ENCODE measurements at regions not wholly inside any gene's neighbourhood (a gene's known extent, or its start where the extent isn't known, plus 50 kb on each side); places are given as distances from the start of the nearest gene placed in this dataset.

DNA sequence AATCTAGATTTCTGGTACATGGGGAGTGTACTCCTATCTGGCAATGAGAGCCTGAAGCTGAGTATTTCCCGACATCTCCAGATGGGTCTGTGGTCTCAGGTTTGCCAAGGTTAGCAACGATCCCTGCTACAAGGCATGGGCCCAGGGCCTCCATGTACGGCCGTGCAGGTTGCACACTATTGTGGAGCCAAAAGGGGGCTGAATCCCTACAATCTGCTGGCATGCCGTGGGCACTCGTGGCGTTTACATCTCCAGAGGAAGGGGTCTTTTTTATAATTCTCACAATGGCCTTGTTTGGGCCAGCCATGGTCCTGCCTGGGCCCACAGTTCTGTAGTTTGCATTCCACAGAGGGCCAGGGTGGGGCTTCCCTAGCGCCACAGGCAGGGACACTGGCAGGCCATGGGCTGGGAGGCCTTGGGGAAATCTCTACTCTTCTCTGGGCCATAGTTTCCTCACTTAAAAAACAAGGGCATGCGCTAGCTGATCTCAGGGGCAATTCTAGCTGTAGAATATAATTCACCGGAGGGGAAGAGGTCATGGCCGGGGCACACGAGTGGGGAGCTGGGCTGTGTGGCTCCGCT is 68.9 kb upstream of the TLE3 start:
- TF ChIP-seq POLR2A (IDR thresholded peaks at IDR 0.05; ENCODE audit: low read depth, low read length), result no peak
- TF ChIP-seq TAF1 (IDR thresholded peaks at IDR 0.05; ENCODE audit: low read depth, low read length), result no peak
- TF ChIP-seq PAX5 (IDR thresholded peaks at IDR 0.05; ENCODE audit: insufficient read depth, low read length, severe bottlenecking), result no peak
- TF ChIP-seq POLR2AphosphoS5 (IDR thresholded peaks at IDR 0.05; ENCODE audit: low read depth, low read length), result no peak
- no peak for TF ChIP-seq SPI1 (IDR thresholded peaks at IDR 0.05; ENCODE audit: low read depth, low read length)
- TF ChIP-seq POU2F2 (IDR thresholded peaks at IDR 0.05; ENCODE audit: low read depth, low read length), result no peak

Measured in GM12891 (cell line).